Coronary artery (tissue), 2 donors: ENCODE measurements at regions not wholly inside any gene's neighbourhood (a gene's known extent, or its start where the extent isn't known, plus 50 kb on each side); places are given as distances from the start of the nearest gene placed in this dataset.
A peak's percentile ranks its signal among the peaks of the same experiment; 100 is the strongest.

Source experiments
- DNase-seq: peaks from one replicate; pipeline ENCODE4 v3.0.0-alpha.2; 2017; ENCODE audit warnings: low spot score
- H3K27ac ChIP-seq, 2 donors: fragments of 200-600 bp; sonication (generic); one replicate each; pipeline ENCODE4 v1.5.1; 2016 to 2019
- H3K4me3 ChIP-seq: fragments of 200-600 bp; sonication (generic); 2 replicates; pipeline ENCODE4 v1.5.1; 2016; ENCODE audit warnings: mild to moderate bottlenecking, moderate library complexity
- TF ChIP-seq, protein P1 (sequence below): fragments of 200-600 bp; sonication (generic); IDR thresholded peaks from one replicate; pipeline ENCODE4 v1.5.1; 2019; ENCODE audit warnings: antibody characterized with exemption

- H3K27ac ChIP-seq = no peak overlapping the region
- DNase-seq = no peak
- no peak overlapping the region for H3K4me3 ChIP-seq
- TF ChIP-seq, protein P1, sequence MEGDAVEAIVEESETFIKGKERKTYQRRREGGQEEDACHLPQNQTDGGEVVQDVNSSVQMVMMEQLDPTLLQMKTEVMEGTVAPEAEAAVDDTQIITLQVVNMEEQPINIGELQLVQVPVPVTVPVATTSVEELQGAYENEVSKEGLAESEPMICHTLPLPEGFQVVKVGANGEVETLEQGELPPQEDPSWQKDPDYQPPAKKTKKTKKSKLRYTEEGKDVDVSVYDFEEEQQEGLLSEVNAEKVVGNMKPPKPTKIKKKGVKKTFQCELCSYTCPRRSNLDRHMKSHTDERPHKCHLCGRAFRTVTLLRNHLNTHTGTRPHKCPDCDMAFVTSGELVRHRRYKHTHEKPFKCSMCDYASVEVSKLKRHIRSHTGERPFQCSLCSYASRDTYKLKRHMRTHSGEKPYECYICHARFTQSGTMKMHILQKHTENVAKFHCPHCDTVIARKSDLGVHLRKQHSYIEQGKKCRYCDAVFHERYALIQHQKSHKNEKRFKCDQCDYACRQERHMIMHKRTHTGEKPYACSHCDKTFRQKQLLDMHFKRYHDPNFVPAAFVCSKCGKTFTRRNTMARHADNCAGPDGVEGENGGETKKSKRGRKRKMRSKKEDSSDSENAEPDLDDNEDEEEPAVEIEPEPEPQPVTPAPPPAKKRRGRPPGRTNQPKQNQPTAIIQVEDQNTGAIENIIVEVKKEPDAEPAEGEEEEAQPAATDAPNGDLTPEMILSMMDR = no peak
Measured at GRCh38 chr3:161822291-161822690, 325.7 kb downstream of the OTOL1 start.

DNA sequence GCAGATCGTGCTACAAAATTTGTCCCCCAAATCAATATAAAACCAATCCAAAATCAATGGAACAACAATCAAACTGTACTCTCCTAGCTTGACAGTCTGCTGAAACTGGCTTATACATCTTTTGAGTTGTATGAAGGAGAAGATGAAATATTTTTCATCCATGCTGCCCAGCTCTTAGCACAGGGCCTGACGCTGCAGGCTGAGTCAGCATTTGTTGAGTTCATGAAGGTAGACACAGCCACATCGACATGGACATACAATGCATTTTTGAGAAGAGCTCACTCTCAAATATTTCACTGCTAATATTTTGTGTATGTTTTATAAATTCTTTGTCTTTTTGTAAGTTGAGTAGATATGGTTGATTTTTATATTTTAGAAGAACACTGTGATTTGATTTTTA is 327.3 kb downstream of the OTOL1 start:
- TF ChIP-seq, protein P1 = no peak
- no peak overlapping the region for H3K27ac ChIP-seq
- H3K4me3 ChIP-seq = no peak overlapping the region
- no peak for DNase-seq

GRCh38 chr3:161838021-161838420 is 341.4 kb downstream of the OTOL1 start:
- no peak for DNase-seq

DNA sequence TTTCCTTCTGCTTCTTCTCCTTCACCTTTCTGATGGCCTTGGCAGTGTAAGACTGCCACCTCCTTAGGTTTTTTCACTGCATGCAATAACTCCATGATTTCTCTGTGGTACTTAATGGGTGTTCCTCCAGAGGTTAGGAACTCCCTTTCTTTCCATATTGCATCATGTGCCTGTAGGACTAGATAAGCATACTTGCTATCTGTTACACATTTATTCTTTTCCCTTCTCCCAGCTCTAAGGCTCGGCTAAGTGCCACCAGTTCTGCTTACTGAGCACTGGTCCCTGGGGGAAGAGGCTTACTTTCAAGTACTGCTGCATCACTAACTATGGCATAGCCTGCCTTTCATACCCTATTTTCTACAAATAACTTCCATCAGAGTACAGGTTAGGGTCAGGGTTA is 351.8 kb downstream of the OTOL1 start:
- H3K4me3 ChIP-seq = no peak overlapping the region
- H3K27ac ChIP-seq = no peak overlapping the region
- TF ChIP-seq, protein P1 = no peak
- DNase-seq = no peak

More at GRCh38 chr3:161838021-161838420, 341.4 kb downstream of the OTOL1 start:
- no peak overlapping the region for H3K27ac ChIP-seq
- TF ChIP-seq, protein P1 = no peak
- H3K4me3 ChIP-seq = no peak overlapping the region

DNA sequence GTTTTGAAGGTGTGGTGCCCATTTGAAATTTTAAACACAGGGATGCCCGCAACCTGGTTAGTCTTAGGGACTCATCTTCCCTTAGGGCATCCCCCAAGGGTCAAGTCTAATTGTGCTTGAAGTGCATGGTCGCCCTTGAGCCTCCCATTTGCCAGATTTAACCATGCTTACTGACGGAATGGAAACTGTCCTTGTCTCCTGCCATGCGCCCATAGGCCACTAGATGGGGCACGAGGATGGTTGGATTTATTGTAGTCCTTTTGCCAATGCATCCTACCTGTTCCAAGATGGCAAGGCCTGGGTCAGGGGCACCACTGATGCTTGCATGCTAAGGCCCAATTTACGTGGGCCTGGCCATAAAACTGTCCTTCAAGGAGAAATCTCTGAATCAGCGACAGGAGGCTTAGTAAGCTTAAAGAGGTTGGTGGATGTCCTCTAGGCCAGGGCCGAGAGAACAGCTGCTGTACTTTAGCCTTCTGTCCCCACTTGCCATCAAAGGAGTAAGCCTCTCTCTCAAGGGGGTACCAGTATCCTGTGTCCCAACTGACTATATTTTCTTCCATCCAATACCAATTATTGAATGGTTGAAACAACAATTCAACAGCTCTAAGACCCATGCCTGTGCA is 355.4 kb downstream of the OTOL1 start:
- Histone ChIP-seq H3K4me3 (no peak overlapping the region), H3K27ac (no peak overlapping the region)
- no peak for DNase-seq
- TF ChIP-seq, protein P1 = peak; percentile 34

DNA sequence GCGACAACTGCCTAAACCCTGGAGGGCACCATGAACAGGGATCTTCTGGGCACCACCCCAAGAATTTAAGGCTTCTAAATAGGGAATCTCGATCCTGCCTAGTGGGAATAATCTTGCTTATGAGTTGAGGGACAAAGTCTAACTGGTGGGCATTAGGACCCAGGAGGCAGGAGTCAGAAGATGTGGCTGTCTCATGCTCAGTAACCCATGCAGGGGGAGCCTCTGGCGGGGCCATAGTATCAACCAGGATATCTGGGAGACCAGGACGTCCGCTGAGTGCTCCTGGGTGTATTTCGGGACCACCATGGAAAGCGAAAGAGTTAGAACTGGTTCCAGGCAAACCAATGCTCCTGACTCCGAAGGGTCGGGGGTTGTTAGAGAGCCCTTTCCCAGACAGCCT is 356.1 kb downstream of the OTOL1 start:
- no peak for DNase-seq
- TF ChIP-seq, protein P1 = no peak
- no peak overlapping the region for H3K4me3 ChIP-seq
- H3K27ac ChIP-seq = no peak overlapping the region

GRCh38 chr3:161854232-161854771 is 357.7 kb downstream of the OTOL1 start:
- DNase-seq = no peak
- H3K4me3 ChIP-seq = no peak overlapping the region
- H3K27ac ChIP-seq = no peak overlapping the region
- TF ChIP-seq, protein P1 = no peak
